HUES6 (cell line): ENCODE measurements at regions not wholly inside any gene's neighbourhood (a gene's known extent, or its start where the extent isn't known, plus 50 kb on each side); places are given as distances from the start of the nearest gene placed in this dataset.

Experiments
- H3K27ac ChIP-seq: 2 replicates; pipeline ENCODE4 v1.7.0; 2013; ENCODE audit warnings: low read depth, mild to moderate bottlenecking, low read length, inconsistent platforms
- H3K27me3 ChIP-seq: 2 replicates; pipeline ENCODE4 v1.6.1; 2013; ENCODE audit warnings: low read length; ENCODE audit not compliant: control insufficient read depth, insufficient read depth
- H3K36me3 ChIP-seq: 2 replicates; pipeline ENCODE4 v1.6.1; 2013; ENCODE audit warnings: low read length; ENCODE audit not compliant: control insufficient read depth, insufficient read depth
- H3K4me1 ChIP-seq: 2 replicates; pipeline ENCODE4 v1.6.1; 2013; ENCODE audit warnings: low read length; ENCODE audit not compliant: control insufficient read depth, insufficient read depth
- H3K4me3 ChIP-seq: 2 replicates; pipeline ENCODE4 v1.5.1; 2013; ENCODE audit warnings: low read depth, low read length
- H3K9ac ChIP-seq: one replicate; pipeline ENCODE4 v1.6.1; 2013; ENCODE audit warnings: mild to moderate bottlenecking, low read length
- H3K9me3 ChIP-seq: 2 replicates; pipeline ENCODE4 v1.6.1; 2013; ENCODE audit warnings: low read depth, low read length; ENCODE audit not compliant: control insufficient read depth, insufficient read depth

DNA sequence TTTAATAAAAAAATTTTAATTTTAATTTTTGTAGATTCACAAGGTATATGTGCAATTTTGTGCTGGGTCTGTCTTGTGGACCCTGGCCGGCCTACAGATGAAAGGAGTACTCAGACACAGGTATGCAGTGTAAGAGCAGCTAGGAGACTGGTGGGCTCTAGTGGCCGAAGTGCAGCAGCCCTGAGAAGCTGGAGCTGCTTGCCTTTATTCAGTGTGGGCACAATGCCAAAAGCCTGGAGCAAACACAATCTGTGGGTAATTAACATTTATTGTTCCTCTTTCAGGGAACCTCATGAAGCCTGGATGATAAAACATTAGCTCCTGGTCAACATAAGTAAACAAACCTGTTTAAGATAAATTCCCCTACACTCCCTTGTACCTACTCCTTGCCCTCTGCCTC lies 135.7 kb upstream of the SEL1L start:
- Histone ChIP-seq H3K9me3 (peaks cover 20% of the 10 kb centered on the region), H3K27ac (no peak overlapping the region), H3K4me3 (no peak overlapping the region), H3K4me1 (no peaks in the 10 kb centered on the region), H3K9ac (no peak overlapping the region), H3K36me3 (no peaks in the 10 kb centered on the region), H3K27me3 (peaks cover 5% of the 10 kb centered on the region; the same call in 1 of the 2 replicates)

DNA sequence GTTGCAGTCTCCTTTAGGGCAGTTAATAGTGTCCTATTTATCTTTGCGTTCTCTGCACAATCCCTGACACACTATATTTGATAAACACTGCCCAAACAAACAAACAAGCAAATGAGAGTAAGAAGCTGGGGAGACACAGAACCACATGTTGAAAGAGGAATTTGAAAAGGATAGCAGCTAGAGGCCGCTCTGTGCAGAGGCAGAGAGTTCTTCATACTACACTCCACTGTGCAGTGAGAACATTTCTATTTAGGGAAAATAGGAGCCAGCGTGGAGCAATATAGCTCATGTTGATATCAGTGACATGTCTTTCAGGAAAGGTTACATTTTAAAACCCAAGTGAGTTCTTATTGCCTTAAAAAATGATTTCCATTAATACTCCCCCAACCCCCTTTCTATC lies 140.3 kb upstream of the SEL1L start:
- no peaks in the 10 kb centered on the region for H3K36me3 ChIP-seq
- H3K27ac ChIP-seq = no peak overlapping the region
- no peak overlapping the region for H3K9ac ChIP-seq
- H3K4me3 ChIP-seq = no peak overlapping the region
- no peaks in the 10 kb centered on the region for H3K4me1 ChIP-seq
- peaks cover 12% of the 10 kb centered on the region for H3K9me3 ChIP-seq
- H3K27me3 ChIP-seq = peaks cover 48% of the 10 kb centered on the region

DNA sequence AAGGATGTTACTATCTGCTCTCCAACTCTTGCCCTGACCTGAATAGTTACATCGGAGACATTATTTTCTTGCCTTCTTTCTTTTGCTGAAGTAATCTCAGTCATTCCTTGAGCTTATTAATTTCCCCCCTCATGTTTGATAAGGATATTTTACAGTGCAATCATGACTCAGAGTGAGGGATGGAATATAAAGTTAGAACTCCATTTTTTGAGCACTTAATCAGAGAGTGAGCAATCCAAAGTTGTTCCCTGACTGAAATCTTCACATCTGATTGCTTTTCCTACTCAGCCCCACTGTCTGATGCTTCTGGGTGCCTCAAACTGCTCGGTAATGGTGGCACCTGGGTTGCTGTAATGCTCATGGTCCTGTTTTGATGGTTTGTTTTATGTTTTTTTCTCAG lies 142.7 kb upstream of the SEL1L start:
- H3K4me1 ChIP-seq = peaks cover 14% of the 10 kb centered on the region; the same call in 1 of the 2 replicates
- no peak overlapping the region for H3K4me3 ChIP-seq
- peaks cover 2% of the 10 kb centered on the region; the same call in 1 of the 2 replicates for H3K9me3 ChIP-seq
- no peaks in the 10 kb centered on the region for H3K36me3 ChIP-seq
- no peak overlapping the region for H3K27ac ChIP-seq
- H3K27me3 ChIP-seq = peaks cover 72% of the 10 kb centered on the region
- H3K9ac ChIP-seq = no peak overlapping the region

DNA sequence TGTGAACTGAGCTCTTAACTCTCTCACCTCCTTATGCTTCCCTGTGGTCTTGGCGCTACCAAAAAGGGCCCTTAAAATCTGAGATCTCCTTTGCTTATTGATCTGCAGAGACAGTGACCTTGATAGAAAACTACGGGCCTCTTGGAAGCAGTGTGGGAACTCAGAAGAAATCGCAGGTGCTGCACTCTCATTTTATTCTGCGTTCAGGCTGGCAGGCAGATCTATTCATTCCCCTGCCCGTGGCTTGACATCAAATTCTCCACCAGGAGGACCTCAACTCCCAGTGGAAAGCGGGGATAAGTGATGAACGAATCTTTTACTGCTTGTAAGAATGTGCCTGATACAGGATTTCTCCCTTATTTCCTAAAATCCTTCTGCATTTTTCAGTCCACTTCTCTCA lies 143.2 kb upstream of the SEL1L start:
- no peaks in the 10 kb centered on the region for H3K36me3 ChIP-seq
- H3K27ac ChIP-seq = no peak overlapping the region
- no peak overlapping the region for H3K4me3 ChIP-seq
- H3K4me1 ChIP-seq = peaks cover 19% of the 10 kb centered on the region
- H3K27me3 ChIP-seq = peaks cover 77% of the 10 kb centered on the region
- no peak overlapping the region for H3K9ac ChIP-seq
- peaks cover 2% of the 10 kb centered on the region; the same call in 1 of the 2 replicates for H3K9me3 ChIP-seq

DNA sequence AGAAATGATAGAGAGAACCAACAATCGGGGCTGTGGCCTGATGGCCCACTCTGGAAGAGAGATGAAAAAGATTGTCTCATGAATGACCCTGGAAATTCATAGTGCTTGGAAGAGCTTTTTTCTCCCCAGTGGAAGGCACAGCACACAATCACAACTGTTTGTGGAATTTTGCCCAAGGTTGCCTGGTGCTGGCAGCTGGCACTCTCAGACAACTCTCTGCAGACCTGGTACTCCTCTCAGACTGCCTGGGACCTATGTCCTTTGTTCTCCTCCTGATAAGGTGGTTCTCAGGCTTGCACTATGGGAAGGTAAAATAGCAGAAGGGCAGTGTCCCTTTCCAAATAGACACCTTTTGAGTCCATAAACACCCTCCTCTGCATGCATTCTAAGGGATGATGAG lies 144.1 kb upstream of the SEL1L start:
- Histone ChIP-seq H3K9ac (no peak overlapping the region), H3K36me3 (no peaks in the 10 kb centered on the region), H3K4me3 (no peak overlapping the region), H3K4me1 (peaks cover 28% of the 10 kb centered on the region), H3K9me3 (peaks cover 2% of the 10 kb centered on the region; the same call in 1 of the 2 replicates), H3K27me3 (peaks cover 86% of the 10 kb centered on the region), H3K27ac (no peak overlapping the region)

DNA sequence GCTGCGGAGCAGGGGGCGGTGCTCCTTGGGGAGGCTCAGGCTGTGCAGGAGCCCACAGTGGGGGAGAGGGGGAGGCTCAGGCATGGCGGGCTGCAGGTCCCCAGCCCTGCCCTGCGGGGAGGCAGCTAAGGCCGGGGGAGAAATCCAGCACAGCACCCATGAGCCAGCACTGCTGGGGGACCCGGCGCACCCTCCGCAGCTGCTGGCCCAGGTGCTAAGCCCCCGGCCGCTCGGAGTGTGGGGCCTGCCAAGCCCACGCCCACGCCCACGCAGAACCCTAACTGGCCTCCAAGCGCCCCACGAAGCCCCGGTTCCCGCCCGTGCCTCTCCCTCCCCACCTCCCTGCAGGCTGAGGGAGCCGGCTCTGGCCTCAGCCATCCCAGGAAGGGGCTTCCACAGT lies 145.6 kb upstream of the SEL1L start:
- H3K4me3 ChIP-seq = no peak overlapping the region
- H3K27ac ChIP-seq = no peak overlapping the region
- peaks cover 95% of the 10 kb centered on the region for H3K27me3 ChIP-seq
- peaks cover 2% of the 10 kb centered on the region; the same call in 1 of the 2 replicates for H3K9me3 ChIP-seq
- peaks cover 30% of the 10 kb centered on the region for H3K4me1 ChIP-seq
- no peak overlapping the region for H3K9ac ChIP-seq
- no peaks in the 10 kb centered on the region for H3K36me3 ChIP-seq

DNA sequence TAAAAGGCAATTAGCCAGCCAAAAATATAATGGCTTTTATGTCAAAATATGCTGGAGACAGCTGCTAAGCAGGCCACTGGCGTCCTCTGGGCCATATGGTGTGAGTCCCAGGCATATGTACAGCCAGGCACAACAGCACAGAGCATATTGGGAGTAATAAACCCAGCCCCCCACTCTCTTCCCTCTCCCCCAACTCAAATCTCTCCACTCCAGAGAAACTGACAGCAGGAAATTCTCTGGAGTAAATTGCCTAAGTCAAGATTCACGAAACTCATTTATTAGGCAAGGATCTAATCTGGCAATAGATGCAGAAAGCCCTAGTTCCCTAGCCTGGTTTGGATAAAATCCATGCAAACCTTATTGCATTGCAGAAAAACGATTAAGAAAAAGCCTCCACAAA lies 147.9 kb upstream of the SEL1L start:
- Histone ChIP-seq H3K27ac (no peak overlapping the region), H3K9me3 (peaks cover 2% of the 10 kb centered on the region; the same call in 1 of the 2 replicates), H3K27me3 (peaks cover 90% of the 10 kb centered on the region), H3K4me1 (peaks cover 30% of the 10 kb centered on the region), H3K9ac (no peak overlapping the region), H3K4me3 (no peak overlapping the region), H3K36me3 (no peaks in the 10 kb centered on the region)

DNA sequence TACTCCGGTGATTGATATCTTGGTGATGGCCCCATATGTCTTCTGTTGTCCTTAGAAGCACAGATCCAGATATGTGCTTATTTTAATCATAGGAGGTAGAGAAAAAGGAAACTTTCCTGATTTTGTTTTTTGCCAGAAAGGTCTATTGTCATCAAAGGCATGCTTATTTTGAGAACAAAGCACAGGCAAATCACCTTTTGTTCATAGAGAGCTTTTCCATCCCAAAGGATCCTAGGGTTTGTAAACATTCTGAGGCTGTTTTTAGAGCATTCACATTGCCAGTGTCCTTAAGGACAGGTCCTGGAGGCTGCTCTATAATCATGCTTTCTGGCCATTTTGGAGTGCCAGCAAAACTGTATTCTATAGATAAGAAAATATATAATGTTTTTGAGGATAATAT lies 148.5 kb upstream of the SEL1L start:
- H3K36me3 ChIP-seq = no peaks in the 10 kb centered on the region
- H3K9me3 ChIP-seq = peaks cover 2% of the 10 kb centered on the region; the same call in 1 of the 2 replicates
- no peak overlapping the region for H3K27ac ChIP-seq
- no peak overlapping the region; the same call in 1 of the 2 replicates for H3K4me3 ChIP-seq
- H3K27me3 ChIP-seq = peaks cover 88% of the 10 kb centered on the region
- H3K9ac ChIP-seq = no peak overlapping the region
- H3K4me1 ChIP-seq = peaks cover 30% of the 10 kb centered on the region

DNA sequence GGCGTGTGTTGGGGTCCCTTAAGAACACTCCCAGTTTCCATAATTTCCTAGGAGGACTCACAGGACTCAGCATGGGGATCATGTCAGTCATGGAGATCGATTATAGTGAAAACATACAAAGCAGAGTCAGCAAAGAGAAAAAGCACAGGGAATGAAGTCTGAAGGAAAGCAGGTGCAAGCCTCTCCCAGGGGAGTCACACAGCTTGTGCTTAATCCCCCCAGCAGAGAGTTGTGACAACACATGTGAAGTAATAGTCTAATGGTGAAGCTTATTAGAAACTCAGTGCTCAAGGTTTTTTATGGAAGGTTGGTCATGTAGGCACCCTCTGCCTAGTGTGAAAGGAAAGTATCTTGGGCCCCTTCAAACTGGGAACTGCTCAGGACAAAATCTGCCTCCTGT lies 149.0 kb upstream of the SEL1L start:
- peaks cover 2% of the 10 kb centered on the region; the same call in 1 of the 2 replicates for H3K9me3 ChIP-seq
- peaks cover 82% of the 10 kb centered on the region for H3K27me3 ChIP-seq
- peaks cover 30% of the 10 kb centered on the region for H3K4me1 ChIP-seq
- no peak overlapping the region for H3K4me3 ChIP-seq
- no peaks in the 10 kb centered on the region for H3K36me3 ChIP-seq
- no peak overlapping the region for H3K27ac ChIP-seq
- no peak overlapping the region for H3K9ac ChIP-seq

DNA sequence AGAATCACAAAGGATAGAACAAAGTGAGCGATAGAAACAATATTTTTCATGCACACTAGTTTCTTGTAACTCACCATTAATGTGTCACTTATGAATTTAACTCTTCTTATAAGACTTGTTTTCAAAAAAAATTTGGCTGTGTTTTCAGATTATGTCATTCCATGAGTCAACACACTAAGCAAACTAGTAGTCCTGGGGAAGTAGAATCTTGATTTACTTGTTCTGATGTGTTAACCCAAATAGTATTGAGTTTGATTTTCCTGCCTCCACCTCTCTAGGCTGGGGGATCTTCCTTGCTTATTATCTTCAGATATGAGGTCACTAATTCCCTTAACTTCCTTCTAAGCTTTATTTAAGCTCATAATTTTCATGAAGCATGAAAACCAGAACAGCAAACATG lies 151.0 kb upstream of the SEL1L start:
- Histone ChIP-seq H3K4me3 (no peak overlapping the region), H3K36me3 (no peaks in the 10 kb centered on the region), H3K27ac (no peak overlapping the region), H3K27me3 (peaks cover 62% of the 10 kb centered on the region), H3K9ac (no peak overlapping the region), H3K9me3 (no peaks in the 10 kb centered on the region), H3K4me1 (peaks cover 28% of the 10 kb centered on the region)

DNA sequence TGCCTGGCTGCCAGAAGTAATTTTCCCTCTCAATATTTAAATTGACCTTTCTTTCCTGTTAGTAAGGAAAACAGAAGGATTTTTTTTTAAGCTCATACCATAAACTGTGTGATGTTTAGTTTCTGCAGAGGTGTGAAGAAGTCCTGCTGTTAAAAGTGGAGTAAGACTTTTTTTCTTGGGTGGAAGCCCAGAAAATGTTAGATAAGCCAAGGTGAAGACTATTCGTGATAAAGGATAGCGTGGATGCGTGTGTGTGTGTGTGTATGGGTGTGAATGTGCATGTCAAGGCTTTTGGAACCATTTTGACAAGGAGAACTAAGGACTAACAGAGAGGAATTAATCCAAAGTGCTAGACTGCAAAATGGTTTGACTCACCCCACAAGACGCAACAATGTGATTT lies 152.9 kb upstream of the SEL1L start:
- no peak overlapping the region for H3K27ac ChIP-seq
- no peaks in the 10 kb centered on the region for H3K9me3 ChIP-seq
- peaks cover 44% of the 10 kb centered on the region for H3K27me3 ChIP-seq
- H3K9ac ChIP-seq = no peak overlapping the region
- no peak overlapping the region for H3K4me3 ChIP-seq
- peaks cover 15% of the 10 kb centered on the region for H3K4me1 ChIP-seq
- no peaks in the 10 kb centered on the region for H3K36me3 ChIP-seq

DNA sequence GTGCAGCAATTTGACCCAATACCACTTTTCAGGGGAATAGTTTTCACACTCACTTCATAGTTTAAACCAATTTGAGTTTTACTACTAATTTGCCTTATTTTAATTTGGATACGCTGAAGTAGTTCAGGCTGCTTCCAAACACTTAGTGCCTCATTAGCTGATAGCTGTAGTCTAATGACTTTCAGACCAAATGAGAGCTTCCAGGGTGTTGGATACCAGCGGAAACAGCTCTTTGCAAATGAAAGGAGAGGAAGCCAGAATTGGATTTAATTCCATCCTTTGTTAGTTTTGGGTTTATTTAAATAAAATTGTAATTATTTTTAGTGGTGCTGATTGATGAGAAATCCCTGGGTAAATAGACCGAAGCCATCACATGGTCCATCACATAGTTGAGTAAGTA lies 158.3 kb upstream of the SEL1L start:
- Histone ChIP-seq H3K9me3 (no peaks in the 10 kb centered on the region), H3K27ac (no peak overlapping the region), H3K4me3 (no peak overlapping the region), H3K9ac (no peak overlapping the region), H3K27me3 (0 out of 2 replicates have a peak, but pooled peaks cover under 1% of the 10 kb centered on the region), H3K4me1 (no peaks in the 10 kb centered on the region), H3K36me3 (no peaks in the 10 kb centered on the region)
